ENCODE measurements at regions not wholly inside any gene's neighbourhood (a gene's known extent, or its start where the extent isn't known, plus 50 kb on each side); places are given as distances from the start of the nearest gene placed in this dataset.

DNA sequence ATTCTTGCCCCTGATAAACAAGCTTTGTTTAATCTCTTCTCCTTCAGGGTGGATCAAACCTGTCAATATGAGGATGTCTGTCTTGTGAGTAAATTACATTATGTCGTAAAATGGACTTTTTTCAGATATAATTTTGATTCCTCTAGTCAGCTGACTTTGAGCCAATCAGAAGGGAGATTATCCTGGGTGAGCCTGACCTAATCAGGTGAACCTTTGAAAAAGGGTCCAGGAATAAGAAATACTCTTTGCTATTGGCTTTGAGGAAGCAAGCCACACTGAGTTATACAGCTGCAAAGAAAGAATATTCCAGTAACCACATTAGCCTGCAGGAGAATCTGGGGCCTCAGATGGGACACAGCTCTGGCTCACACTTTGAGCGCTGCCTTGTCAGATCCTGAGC, 304.3 kb upstream of the ARRDC3 start:
- TF ChIP-seq CTCF (IDR thresholded peaks at IDR 0.05; ENCODE audit: low read length) (no peak), EZH2 (IDR thresholded peaks at IDR 0.05; ENCODE audit: borderline replicate concordance, low read length) (no peak)

Measured in OCI-LY1 (cell line).